HepG2 (cell line): ENCODE measurements at regions not wholly inside any gene's neighbourhood (a gene's known extent, or its start where the extent isn't known, plus 50 kb on each side); places are given as distances from the start of the nearest gene placed in this dataset.

Experiments used
- ATAC-seq: fragments of 200-7000 bp; cut with Tn5 transposase; 3 replicates; pipeline ENCODE4 v1.9.1; 2020; ENCODE audit warnings: mild to moderate bottlenecking, moderate library complexity
- BruUV-seq: library from RNA; stranded (reverse); fragments of 400-500 nt; replicated peaks from 2 replicates; lab custom pipeline; 2021; lab: Mats Ljungman, UMichigan
- CTCF ChIA-PET: fragments of 300-600 bp; formaldehyde crosslinking; extraction: SDS; loops from one replicate; lab custom pipeline; 2021; ENCODE audit warnings: low total read pairs, inconsistent platforms, low intra/inter-chr PET ratio; lab: Yijun Ruan, JAX
- POLR2A ChIA-PET: fragments of 350-600 bp; sonication (Branson Sonifier 250); formaldehyde crosslinking; loops from one replicate; lab custom pipeline; 2020; ENCODE audit warnings: antibody characterized with exemption, inconsistent platforms; lab: Yijun Ruan, JAX
- DNase-seq: peaks from one replicate; pipeline ENCODE4 v3.0.0-alpha.2; 2015; ENCODE audit warnings: low spot score
- FAIRE-seq: peaks from 3 replicates; lab custom pipeline; 2011; peaks lifted over from hg19 to GRCh38; lab: Jason Lieb, UNC
- H2AFZ ChIP-seq: one replicate; pipeline ENCODE4 v1.6.1; 2011; ENCODE audit warnings: low read length, inconsistent platforms
- H3K27ac ChIP-seq: fragments of 300-600 bp; 3 replicates; pipeline ENCODE4 v1.8.0; 2011; ENCODE audit warnings: mixed run types, mild to moderate bottlenecking, mixed read lengths, low read length, inconsistent platforms; ENCODE audit not compliant: insufficient read depth; ENCODE audit errors: extremely low read length
- H3K27me3 ChIP-seq, 2 experiments: fragments of 200-600 bp in 1 of 2; 2 replicates in 1 of 2; 3 replicates in 1 of 2; pipeline versions ENCODE4 v1.6.0 to v1.8.0; 2011; ENCODE audit warnings: low read length in 2 of 2, mild to moderate bottlenecking in 2 of 2, moderate library complexity in 2 of 2, inconsistent platforms in 1 of 2; ENCODE audit not compliant: insufficient read depth in 2 of 2, control insufficient read depth in 1 of 2
- H3K36me3 ChIP-seq, 2 experiments: fragments of 200-600 bp in 1 of 2; replicated peaks in 1 of 2; 2 replicates in 1 of 2; 3 replicates in 1 of 2; pipeline versions ENCODE4 v1.5.1 to v1.8.0; 2011; ENCODE audit warnings: low read length in 2 of 2, inconsistent platforms in 1 of 2; ENCODE audit not compliant: insufficient read depth in 2 of 2, control insufficient read depth in 1 of 2
- H3K4me1 ChIP-seq: 2 replicates; pipeline ENCODE4 v1.5.1; 2012; ENCODE audit warnings: low read length, inconsistent platforms; ENCODE audit not compliant: insufficient read depth
- H3K4me2 ChIP-seq: 2 replicates; pipeline ENCODE4 v1.6.0; 2011; ENCODE audit warnings: low read depth, low read length, inconsistent platforms
- H3K4me3 ChIP-seq, 3 experiments: fragments of 200-600 bp in 1 of 3; sonication (generic), shearing (Covaris generic) in 1 of 3; replicated peaks in 1 of 3; 2 replicates each; pipeline ENCODE4 v1.5.1; 2011 to 2016; ENCODE audit warnings: low read length in 3 of 3, inconsistent platforms in 2 of 3, low read depth in 2 of 3, mild to moderate bottlenecking in 2 of 3, control low read depth in 1 of 3, mixed read lengths in 1 of 3; ENCODE audit not compliant: insufficient read depth in 1 of 3
- H3K79me2 ChIP-seq: one replicate; pipeline ENCODE4 v1.6.1; 2011; ENCODE audit warnings: low read length, inconsistent platforms; ENCODE audit not compliant: insufficient read depth
- H3K9ac ChIP-seq: 2 replicates; pipeline ENCODE4 v1.6.0; 2011; ENCODE audit warnings: mild to moderate bottlenecking, low read depth, low read length, inconsistent platforms; ENCODE audit not compliant: insufficient read depth
- H3K9me3 ChIP-seq: 2 replicates; pipeline ENCODE4 v1.5.1; 2012; ENCODE audit warnings: mild to moderate bottlenecking, low read length
- H4K20me1 ChIP-seq: 2 replicates; pipeline ENCODE4 v1.6.0; 2011; ENCODE audit warnings: inconsistent platforms, mild to moderate bottlenecking, low read length, moderate library complexity; ENCODE audit not compliant: insufficient read depth
- KDM4B ChIP-seq: sonication (generic); formaldehyde crosslinking; IDR thresholded peaks from 2 replicates; pipeline ENCODE4 v1.4.0; 2020; ENCODE audit warnings: missing genetic modification reagents
- MAFK ChIP-seq, 2 experiments: IDR thresholded peaks in 1 of 2; conservative IDR thresholded peaks in 1 of 2; 2 replicates each; pipeline ENCODE4 v1.6.1; 2011; ENCODE audit warnings: improper control_type of control experiment in 2 of 2, low read length in 2 of 2
- SYNCRIP ChIP-seq: fragments of 200-400 bp; formaldehyde crosslinking; IDR thresholded peaks from 2 replicates; pipeline ENCODE4 v1.6.1; 2018; ENCODE audit warnings: mild to moderate bottlenecking, low read depth, low read length; ENCODE audit not compliant: insufficient read depth
- ZNF180 ChIP-seq: sonication (generic); formaldehyde crosslinking; IDR thresholded peaks from 2 replicates; pipeline ENCODE4 v1.4.0; 2020; ENCODE audit warnings: low read depth, missing genetic modification reagents, borderline replicate concordance
- WGBS: methylation state at CpG from one replicate; pipeline ENCODE4 v1.1.6; 2017; ENCODE audit warnings: low lambda C conversion rate; 5-methylcytosine and 5-hydroxymethylcytosine counted together
- in situ Hi-C: cut with HindIII; loops from 2 replicates; pipeline ENCODE4 v1.10.0; 2017; ENCODE audit warnings: low pct_unique_long_range_greater_than_20kb; ENCODE audit not compliant: extremely low pct_ligation_motif_present
- intact Hi-C: fragments of 100-400 bp; cut with micrococcal nuclease; formaldehyde crosslinking; loops from one replicate; pipeline ENCODE4 v1.10.0; 2022; ENCODE audit not compliant: unreplicated experiment
- TF ChIP-seq, protein P1 (sequence below): sonication (generic); formaldehyde crosslinking; IDR thresholded peaks from 2 replicates; pipeline ENCODE4 v1.5.0; 2020; ENCODE audit warnings: mild to moderate bottlenecking, missing genetic modification reagents
- TF ChIP-seq, protein P2 (sequence below): sonication (generic); formaldehyde crosslinking; IDR thresholded peaks from 2 replicates; pipeline ENCODE4; 2020; ENCODE audit warnings: missing genetic modification reagents, mild to moderate bottlenecking, borderline replicate concordance

DNA sequence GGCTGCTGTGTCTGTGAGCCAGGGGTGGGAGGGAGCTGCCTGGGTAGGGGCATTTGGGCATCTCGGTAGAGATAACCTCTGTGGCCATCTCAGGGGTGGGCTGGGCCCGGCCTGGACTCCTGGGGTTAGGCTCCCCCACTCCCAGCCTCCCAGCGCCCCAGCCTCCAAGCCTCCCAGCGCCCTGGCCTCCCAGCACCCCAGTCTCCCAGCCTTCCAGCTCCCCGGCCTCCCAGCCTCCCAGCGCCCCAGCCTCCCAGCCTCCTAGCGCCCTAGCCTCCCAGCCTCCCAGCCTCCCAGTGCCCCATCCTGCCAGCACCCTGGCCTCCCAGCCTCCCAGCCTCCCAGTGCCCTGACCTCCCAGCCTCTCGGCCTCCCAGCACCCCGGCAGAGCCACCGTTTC lies 85.1 kb upstream of the TTC34 start:
- TF ChIP-seq, protein P1, sequence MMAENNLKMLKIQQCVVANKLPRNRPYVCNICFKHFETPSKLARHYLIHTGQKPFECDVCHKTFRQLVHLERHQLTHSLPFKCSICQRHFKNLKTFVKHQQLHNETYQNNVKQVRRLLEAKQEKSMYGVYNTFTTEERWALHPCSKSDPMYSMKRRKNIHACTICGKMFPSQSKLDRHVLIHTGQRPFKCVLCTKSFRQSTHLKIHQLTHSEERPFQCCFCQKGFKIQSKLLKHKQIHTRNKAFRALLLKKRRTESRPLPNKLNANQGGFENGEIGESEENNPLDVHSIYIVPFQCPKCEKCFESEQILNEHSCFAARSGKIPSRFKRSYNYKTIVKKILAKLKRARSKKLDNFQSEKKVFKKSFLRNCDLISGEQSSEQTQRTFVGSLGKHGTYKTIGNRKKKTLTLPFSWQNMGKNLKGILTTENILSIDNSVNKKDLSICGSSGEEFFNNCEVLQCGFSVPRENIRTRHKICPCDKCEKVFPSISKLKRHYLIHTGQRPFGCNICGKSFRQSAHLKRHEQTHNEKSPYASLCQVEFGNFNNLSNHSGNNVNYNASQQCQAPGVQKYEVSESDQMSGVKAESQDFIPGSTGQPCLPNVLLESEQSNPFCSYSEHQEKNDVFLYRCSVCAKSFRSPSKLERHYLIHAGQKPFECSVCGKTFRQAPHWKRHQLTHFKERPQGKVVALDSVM (CRISPR knock-in tag), result peak; percentile 17; the same call in 1 of the 2 replicates
- no peak for TF ChIP-seq SYNCRIP
- no peak for ATAC-seq
- 36% methylated on average over 6 of the region's 10 CpGs for whole genome bisulfite sequencing
- Histone ChIP-seq H3K4me3 (no peak overlapping the region), H3K79me2 (no peaks in the 10 kb centered on the region), H3K27ac (no peak overlapping the region), H3K4me1 (no peaks in the 10 kb centered on the region), H3K4me2 (no peak overlapping the region), H3K27me3 (peaks cover 15 to 63% of the 10 kb centered on the region in 2 experiments; a peak in 4 of 5 replicates), H4K20me1 (no peaks in the 10 kb centered on the region), H3K36me3 (no peaks in the 10 kb centered on the region), H3K9me3 (no peaks in the 10 kb centered on the region), H3K9ac (no peak overlapping the region), H2AFZ (no peak overlapping the region)
- BruUV-seq, result no TSS peak
- in situ Hi-C loops (no loop called here), intact Hi-C loops (no loop called here)
- no peak for DNase-seq
- CTCF ChIA-PET, result no interaction called here
- POLR2A ChIA-PET, result no interaction called here
- FAIRE-seq, result no peak

DNA sequence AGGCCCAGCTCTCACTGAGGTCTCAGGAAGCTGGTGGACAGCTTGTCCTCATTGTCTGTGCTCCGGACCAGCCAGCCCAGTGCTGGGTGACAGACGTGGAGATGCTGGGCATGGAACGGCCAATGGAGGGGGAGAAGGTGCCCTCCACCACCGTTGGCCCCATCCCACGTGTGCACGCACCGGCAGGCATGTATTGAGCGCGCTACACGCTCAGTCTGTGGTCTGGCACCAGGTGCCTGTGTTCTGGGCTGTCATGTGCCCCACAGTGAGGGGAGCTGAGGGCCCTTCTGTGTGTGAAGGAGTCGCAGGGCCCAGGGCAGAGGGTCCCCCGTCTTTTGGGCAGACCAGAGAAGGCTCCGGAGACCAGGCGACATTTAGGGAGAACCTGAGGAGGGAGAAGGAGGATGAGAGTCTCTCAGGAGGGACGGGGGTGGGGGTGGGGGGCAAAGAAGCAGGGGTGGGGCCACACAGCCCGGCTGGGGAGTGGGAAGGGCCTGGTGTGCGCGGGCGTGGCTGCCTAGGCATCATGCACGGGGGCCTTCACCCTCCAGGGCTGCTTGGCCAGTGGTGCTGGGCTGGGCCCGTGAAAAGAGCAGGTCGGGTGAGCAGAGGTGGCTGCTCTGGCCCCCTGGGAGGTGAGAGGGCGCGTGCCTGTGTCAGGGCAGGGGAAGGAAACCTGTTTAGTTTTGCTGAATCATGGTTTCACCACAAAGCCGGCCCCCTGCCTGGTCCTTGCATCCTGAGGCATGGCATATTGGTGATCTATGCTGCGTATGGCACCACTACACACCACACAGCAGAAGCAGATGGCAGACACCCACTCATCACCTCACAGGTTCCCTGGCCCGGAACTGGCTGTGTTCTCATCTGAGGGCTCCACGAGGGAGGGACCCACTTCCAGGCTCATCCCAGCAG lies 86.7 kb upstream of the TTC34 start:
- no TSS peak for BruUV-seq
- no peak for DNase-seq
- Histone ChIP-seq H3K27me3 (peaks cover 12 to 59% of the 10 kb centered on the region in 2 experiments; a peak in 4 of 5 replicates), H3K27ac (no peak overlapping the region), H3K4me2 (no peak overlapping the region), H3K4me1 (no peaks in the 10 kb centered on the region), H3K79me2 (no peaks in the 10 kb centered on the region), H3K9me3 (no peaks in the 10 kb centered on the region), H2AFZ (no peak overlapping the region), H3K4me3 (no peak overlapping the region), H4K20me1 (no peaks in the 10 kb centered on the region), H3K36me3 (no peaks in the 10 kb centered on the region), H3K9ac (no peak overlapping the region)
- in situ Hi-C loops, result no loop called here
- CTCF ChIA-PET, result no interaction called here
- TF ChIP-seq ZNF180 (CRISPR knock-in tag), result no peak
- TF ChIP-seq MAFK (conservative IDR thresholded peaks at IDR 0.05 in 1 of 2, IDR thresholded peaks at IDR 0.05 in 1 of 2; ENCODE audit: low read length in 2 of 2), result peak; percentile 8 to 23; a peak in 1 of 4 replicates
- TF ChIP-seq, protein P2, sequence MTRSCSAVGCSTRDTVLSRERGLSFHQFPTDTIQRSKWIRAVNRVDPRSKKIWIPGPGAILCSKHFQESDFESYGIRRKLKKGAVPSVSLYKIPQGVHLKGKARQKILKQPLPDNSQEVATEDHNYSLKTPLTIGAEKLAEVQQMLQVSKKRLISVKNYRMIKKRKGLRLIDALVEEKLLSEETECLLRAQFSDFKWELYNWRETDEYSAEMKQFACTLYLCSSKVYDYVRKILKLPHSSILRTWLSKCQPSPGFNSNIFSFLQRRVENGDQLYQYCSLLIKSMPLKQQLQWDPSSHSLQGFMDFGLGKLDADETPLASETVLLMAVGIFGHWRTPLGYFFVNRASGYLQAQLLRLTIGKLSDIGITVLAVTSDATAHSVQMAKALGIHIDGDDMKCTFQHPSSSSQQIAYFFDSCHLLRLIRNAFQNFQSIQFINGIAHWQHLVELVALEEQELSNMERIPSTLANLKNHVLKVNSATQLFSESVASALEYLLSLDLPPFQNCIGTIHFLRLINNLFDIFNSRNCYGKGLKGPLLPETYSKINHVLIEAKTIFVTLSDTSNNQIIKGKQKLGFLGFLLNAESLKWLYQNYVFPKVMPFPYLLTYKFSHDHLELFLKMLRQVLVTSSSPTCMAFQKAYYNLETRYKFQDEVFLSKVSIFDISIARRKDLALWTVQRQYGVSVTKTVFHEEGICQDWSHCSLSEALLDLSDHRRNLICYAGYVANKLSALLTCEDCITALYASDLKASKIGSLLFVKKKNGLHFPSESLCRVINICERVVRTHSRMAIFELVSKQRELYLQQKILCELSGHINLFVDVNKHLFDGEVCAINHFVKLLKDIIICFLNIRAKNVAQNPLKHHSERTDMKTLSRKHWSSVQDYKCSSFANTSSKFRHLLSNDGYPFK (CRISPR knock-in tag), result no peak
- no peak for TF ChIP-seq KDM4B (CRISPR knock-in tag)
- FAIRE-seq, result no peak
- 25% methylated on average over 10 of the region's 28 CpGs for WGBS
- POLR2A ChIA-PET, result no interaction called here
- ATAC-seq, result no peak
- intact Hi-C loops, result no loop called here
